ENCODE measurements at regions not wholly inside any gene's neighbourhood (a gene's known extent, or its start where the extent isn't known, plus 50 kb on each side); places are given as distances from the start of the nearest gene placed in this dataset.

GRCh38 chr14:22168092-22168955 is 420.7 kb downstream of the DAD1 start:
- no peak for DNase-seq (ENCODE audit: low read depth in 4 of 4, low spot score in 1 of 4)

GRCh38 chr14:22164616-22165015 is 424.4 kb downstream of the DAD1 start:
- no peak for DNase-seq (ENCODE audit: low read depth in 4 of 4, low spot score in 1 of 4)

GRCh38 chr14:22163051-22163450 is 426.0 kb downstream of the DAD1 start:
- DNase-seq (ENCODE audit: low read depth in 4 of 4, low spot score in 1 of 4) = no peak

GRCh38 chr14:22159957-22160356 is 429.1 kb downstream of the DAD1 start:
- no peak for DNase-seq (ENCODE audit: low read depth in 4 of 4, low spot score in 1 of 4)

- DNase-seq (ENCODE audit: low read depth in 4 of 4, low spot score in 1 of 4) = no peak
Observed at GRCh38 chr14:22159099-22159498, 429.9 kb downstream of the DAD1 start.

GRCh38 chr14:22158560-22158959 is 430.5 kb downstream of the DAD1 start:
- DNase-seq (ENCODE audit: low read depth in 4 of 4, low spot score in 1 of 4) = no peak

GRCh38 chr14:22155571-22155970 is 433.5 kb downstream of the DAD1 start:
- no peak for DNase-seq (ENCODE audit: low read depth in 4 of 4, low spot score in 1 of 4)

GRCh38 chr14:22152903-22153302 is 436.1 kb downstream of the DAD1 start:
- no peak for DNase-seq (ENCODE audit: low read depth in 4 of 4, low spot score in 1 of 4)

GRCh38 chr14:22152161-22152870 is 436.7 kb downstream of the DAD1 start:
- no peak for DNase-seq (ENCODE audit: low read depth in 4 of 4, low spot score in 1 of 4)

GRCh38 chr14:22151121-22151520 is 437.9 kb downstream of the DAD1 start:
- DNase-seq (ENCODE audit: low read depth in 4 of 4, low spot score in 1 of 4) = no peak

- DNase-seq (ENCODE audit: low read depth in 4 of 4, low spot score in 1 of 4) = no peak
Observed at GRCh38 chr14:22149058-22149457, 440.0 kb downstream of the DAD1 start.

GRCh38 chr14:22147716-22148115 is 441.3 kb downstream of the DAD1 start:
- no peak for DNase-seq (ENCODE audit: low read depth in 4 of 4, low spot score in 1 of 4)

- no peak for DNase-seq (ENCODE audit: low read depth in 4 of 4, low spot score in 1 of 4)
Observed at GRCh38 chr14:22143363-22143762, 445.7 kb downstream of the DAD1 start.

- DNase-seq (ENCODE audit: low read depth in 4 of 4, low spot score in 1 of 4) = no peak
Observed at GRCh38 chr14:22140633-22141032, 448.4 kb downstream of the DAD1 start.

- DNase-seq (ENCODE audit: low read depth in 4 of 4, low spot score in 1 of 4) = no peak
Observed at GRCh38 chr14:22131749-22132476, 457.1 kb downstream of the DAD1 start.

GRCh38 chr14:22124073-22124613 is 450.5 kb upstream of the OR4E1 start:
- DNase-seq (ENCODE audit: low read depth in 4 of 4, low spot score in 1 of 4) = no peak

- DNase-seq (ENCODE audit: low read depth in 4 of 4, low spot score in 1 of 4) = no peak
Observed at GRCh38 chr14:22122829-22123560, 449.4 kb upstream of the OR4E1 start.

GRCh38 chr14:22122227-22122818 is 448.7 kb upstream of the OR4E1 start:
- DNase-seq (ENCODE audit: low read depth in 4 of 4, low spot score in 1 of 4) = no peak

- DNase-seq (ENCODE audit: low read depth in 4 of 4, low spot score in 1 of 4) = no peak
Observed at GRCh38 chr14:22118899-22119477, 445.4 kb upstream of the OR4E1 start.

- no peak for DNase-seq (ENCODE audit: low read depth in 4 of 4, low spot score in 1 of 4)
Observed at GRCh38 chr14:22113401-22113800, 439.8 kb upstream of the OR4E1 start.
